IMR-90 (cell line): ENCODE measurements at regions not wholly inside any gene's neighbourhood (a gene's known extent, or its start where the extent isn't known, plus 50 kb on each side); places are given as distances from the start of the nearest gene placed in this dataset.

Source experiments
- ATAC-seq: fragments of 200-7000 bp; cut with Tn5 transposase; 2 replicates; pipeline ENCODE4 v1.9.1; 2020; ENCODE audit warnings: low read depth, mild to moderate bottlenecking, moderate library complexity
- BruUV-seq: library from RNA; stranded (reverse); fragments of 400-500 nt; replicated peaks from 2 replicates; lab custom pipeline; 2021; lab: Mats Ljungman, UMichigan
- CTCF ChIA-PET: fragments of 300-600 bp; formaldehyde crosslinking; extraction: SDS; loops from one replicate; lab custom pipeline; 2021; ENCODE audit warnings: antibody characterized with exemption; lab: Yijun Ruan, JAX
- POLR2A ChIA-PET: fragments of 300-600 bp; sonication (Branson Sonifier 250); formaldehyde crosslinking; loops from one replicate; lab custom pipeline; 2022; ENCODE audit warnings: antibody characterized with exemption; ENCODE audit not compliant: unreplicated experiment; lab: Charles Lee
- DNase-seq: peaks from one replicate; pipeline ENCODE4 v3.0.0; 2013
- H2AFZ ChIP-seq: replicated peaks from 2 replicates; pipeline ENCODE3; 2013; ENCODE audit warnings: low read length, mild to moderate bottlenecking; ENCODE audit not compliant: poor library complexity
- H2AK5ac ChIP-seq: 2 replicates; pipeline ENCODE4 v1.6.1; 2013; ENCODE audit warnings: low read depth, low read length, inconsistent platforms
- H2AK9ac ChIP-seq: replicated peaks from 2 replicates; pipeline ENCODE3; 2013; ENCODE audit warnings: mild to moderate bottlenecking, low read depth, low read length, moderate library complexity; ENCODE audit not compliant: poor library complexity
- H2BK120ac ChIP-seq: 2 replicates; pipeline ENCODE4 v1.6.1; 2013; ENCODE audit warnings: low read depth, low read length, inconsistent platforms
- H2BK15ac ChIP-seq: 3 replicates; pipeline ENCODE4 v1.6.1; 2013; ENCODE audit warnings: low read depth, low read length, inconsistent platforms
- H2BK20ac ChIP-seq: 2 replicates; pipeline ENCODE4 v1.6.1; 2013; ENCODE audit warnings: low read depth, mild to moderate bottlenecking, inconsistent platforms, low read length, moderate library complexity
- H2BK5ac ChIP-seq: 2 replicates; pipeline ENCODE4 v1.6.1; 2013; ENCODE audit warnings: mild to moderate bottlenecking, low read depth, low read length, inconsistent platforms; ENCODE audit not compliant: poor library complexity, severe bottlenecking
- H3K14ac ChIP-seq: replicated peaks from 2 replicates; pipeline ENCODE4 v1.6.1; 2013; ENCODE audit warnings: low read depth, low read length, inconsistent platforms
- H3K18ac ChIP-seq: 2 replicates; pipeline ENCODE4 v1.6.1; 2013; ENCODE audit warnings: low read depth, low read length, control low read depth
- H3K23ac ChIP-seq: 2 replicates; pipeline ENCODE4 v1.6.1; 2013; ENCODE audit warnings: low read depth, low read length, inconsistent platforms
- H3K27ac ChIP-seq: 2 replicates; pipeline ENCODE4 v1.5.1; 2013; ENCODE audit warnings: mild to moderate bottlenecking, control low read depth, low read length; ENCODE audit not compliant: insufficient read depth
- H3K27me3 ChIP-seq: 2 replicates; pipeline ENCODE4 v1.6.1; 2013; ENCODE audit warnings: low read length; ENCODE audit not compliant: control insufficient read depth, insufficient read depth
- H3K36me3 ChIP-seq: 2 replicates; pipeline ENCODE4 v1.6.1; 2013; ENCODE audit warnings: low read length, mixed read lengths; ENCODE audit not compliant: control insufficient read depth, insufficient read depth
- H3K4ac ChIP-seq: 2 replicates; pipeline ENCODE4 v1.6.1; 2013; ENCODE audit warnings: low read depth, low read length, inconsistent platforms
- H3K4me1 ChIP-seq: 2 replicates; pipeline ENCODE4 v1.6.1; 2013; ENCODE audit warnings: low read length, mixed read lengths; ENCODE audit not compliant: control insufficient read depth, insufficient read depth
- H3K4me2 ChIP-seq: 2 replicates; pipeline ENCODE4 v1.6.1; 2013; ENCODE audit warnings: low read depth, mild to moderate bottlenecking, control low read depth, low read length, moderate library complexity
- H3K4me3 ChIP-seq: 2 replicates; pipeline ENCODE4 v1.5.1; 2013; ENCODE audit warnings: low read depth, mild to moderate bottlenecking, control low read depth, low read length, moderate library complexity; ENCODE audit not compliant: insufficient read depth
- H3K56ac ChIP-seq: 2 replicates; pipeline ENCODE4 v1.6.1; 2013; ENCODE audit warnings: low read length, inconsistent platforms; ENCODE audit not compliant: insufficient read depth; ENCODE audit errors: extremely low read depth
- H3K79me1 ChIP-seq, 2 experiments: 2 replicates each; pipeline ENCODE4 v1.6.1; 2013; ENCODE audit warnings: low read length in 2 of 2, inconsistent platforms in 1 of 2, low read depth in 1 of 2
- H3K9ac ChIP-seq: 2 replicates; pipeline ENCODE4 v1.6.1; 2013; ENCODE audit warnings: low read depth, low read length, control low read depth
- H3K9me1 ChIP-seq: 2 replicates; pipeline ENCODE4 v1.6.1; 2013; ENCODE audit warnings: low read length, inconsistent platforms; ENCODE audit not compliant: insufficient read depth
- H3K9me3 ChIP-seq: 2 replicates; pipeline ENCODE4 v1.6.1; 2013; ENCODE audit warnings: low read length; ENCODE audit not compliant: control insufficient read depth, insufficient read depth
- H4K20me1 ChIP-seq: 2 replicates; pipeline ENCODE4 v1.6.1; 2013; ENCODE audit warnings: low read length, inconsistent platforms; ENCODE audit not compliant: insufficient read depth
- H4K5ac ChIP-seq: 2 replicates; pipeline ENCODE4 v1.6.1; 2013; ENCODE audit warnings: mild to moderate bottlenecking, low read depth, low read length, control low read depth
- H4K8ac ChIP-seq, 2 experiments: 2 replicates each; pipeline ENCODE4 v1.6.1; 2013; ENCODE audit warnings: low read depth in 2 of 2, low read length in 2 of 2, control low read depth in 1 of 2, inconsistent platforms in 1 of 2
- H4K91ac ChIP-seq: 2 replicates; pipeline ENCODE4 v1.6.1; 2013; ENCODE audit warnings: low read depth, low read length, inconsistent platforms; ENCODE audit not compliant: insufficient read depth
- FOS ChIP-seq: fragments of 150-350 bp; IDR thresholded peaks from 2 replicates; pipeline ENCODE4 v1.6.1; 2016; ENCODE audit warnings: low read depth, low read length
- MAZ ChIP-seq: IDR thresholded peaks from 2 replicates; pipeline ENCODE4 v1.6.1; 2012; ENCODE audit warnings: low read depth, mild to moderate bottlenecking, low read length, improper control_type of control experiment, moderate library complexity, borderline replicate concordance
- NFE2L2 ChIP-seq: fragments of 150-350 bp; IDR thresholded peaks from 2 replicates; pipeline ENCODE4 v1.6.1; 2016; ENCODE audit warnings: low read depth, mild to moderate bottlenecking, low read length
- RCOR1 ChIP-seq: IDR thresholded peaks from 2 replicates; pipeline ENCODE4 v1.6.1; 2012; ENCODE audit warnings: mild to moderate bottlenecking, low read length, improper control_type of control experiment; ENCODE audit not compliant: insufficient replicate concordance
- RFX5 ChIP-seq: IDR thresholded peaks from 2 replicates; pipeline ENCODE4 v1.8.0; 2012; ENCODE audit warnings: low read depth, mild to moderate bottlenecking, low read length, moderate library complexity
- WGBS, 2 experiments: methylation state at CpG; one replicate each; pipeline versions ENCODE4 v1.1.5 to v1.1.7; 2013; ENCODE audit warnings: missing lambda C conversion rate in 2 of 2; ENCODE audit not compliant: insufficient read length in 1 of 2; ENCODE audit errors: extremely low coverage in 2 of 2; 5-methylcytosine and 5-hydroxymethylcytosine counted together
- dilution Hi-C: fragments of 300-500 bp; cut with HindIII; formaldehyde crosslinking; loops from one replicate; pipeline ENCODE4 v1.14.3; 2018; ENCODE audit warnings: low sequenced_read_pairs; ENCODE audit not compliant: unreplicated experiment
- in situ Hi-C: fragments of 300-500 bp; cut with MboI; formaldehyde crosslinking; loops from 3 replicates; pipeline ENCODE4 v1.14.3; 2019; ENCODE audit warnings: low sequenced_read_pairs, inconsistent platforms, mixed read lengths
- intact Hi-C: fragments of 100-400 bp; cut with micrococcal nuclease; formaldehyde crosslinking; loops from 2 replicates; pipeline ENCODE4 v1.10.0; 2022
- TF ChIP-seq, protein P1 (sequence below): fragments of 150-350 bp; IDR thresholded peaks from 2 replicates; pipeline ENCODE4 v1.6.1; 2017; ENCODE audit warnings: mild to moderate bottlenecking, antibody characterized with exemption, low read length, low read depth
- TF ChIP-seq, protein P2 (sequence below): conservative IDR thresholded peaks from 2 replicates; pipeline ENCODE4 v1.5.1; 2012; ENCODE audit warnings: mild to moderate bottlenecking, low read depth, low read length, improper control_type of control experiment

DNA sequence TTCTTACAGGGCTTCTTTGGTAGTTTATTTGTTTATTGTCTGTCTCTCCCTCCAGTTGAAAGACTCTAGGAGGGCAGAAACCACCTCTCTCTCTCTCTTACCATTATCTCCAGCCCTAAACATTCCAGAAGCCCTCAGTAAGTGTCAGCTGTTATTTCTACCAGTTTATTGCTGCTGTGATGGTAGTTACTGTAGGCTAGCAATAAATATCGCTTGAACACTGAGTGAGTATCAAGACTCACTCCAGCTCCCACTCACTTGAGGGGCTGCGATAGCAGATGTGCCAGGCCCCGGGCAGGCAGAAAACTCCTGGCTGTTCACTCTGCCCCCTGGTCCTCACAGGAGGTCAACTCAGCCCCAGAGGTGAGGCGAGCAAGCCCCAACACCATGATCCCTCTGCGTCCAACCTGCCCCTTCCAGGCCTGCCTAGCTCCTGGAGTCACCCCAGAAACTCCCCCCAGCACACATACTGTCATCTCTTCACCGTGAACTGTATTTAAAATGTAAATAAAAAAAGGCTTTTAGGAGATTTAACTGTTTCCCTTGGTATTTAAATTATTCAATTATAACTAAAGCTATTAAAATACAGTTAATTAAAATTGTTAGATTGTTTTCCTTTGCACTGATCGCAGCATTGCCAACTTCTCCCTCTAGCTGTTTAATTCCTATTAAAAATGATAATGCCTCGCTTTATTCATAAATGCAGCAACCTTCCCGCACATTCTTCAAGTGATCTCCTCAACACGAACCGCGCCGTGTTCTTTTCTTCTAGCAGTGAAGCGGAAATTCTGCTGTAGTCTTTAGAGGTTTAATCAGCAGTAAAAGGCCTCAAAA, 321.1 kb upstream of the ZMIZ1 start:
- H3K36me3 ChIP-seq, result no peaks in the 10 kb centered on the region
- TF ChIP-seq RFX5 (no peak), RCOR1 (no peak), MAZ (no peak), NFE2L2 (no peak), FOS (no peak)
- TF ChIP-seq, protein P1, sequence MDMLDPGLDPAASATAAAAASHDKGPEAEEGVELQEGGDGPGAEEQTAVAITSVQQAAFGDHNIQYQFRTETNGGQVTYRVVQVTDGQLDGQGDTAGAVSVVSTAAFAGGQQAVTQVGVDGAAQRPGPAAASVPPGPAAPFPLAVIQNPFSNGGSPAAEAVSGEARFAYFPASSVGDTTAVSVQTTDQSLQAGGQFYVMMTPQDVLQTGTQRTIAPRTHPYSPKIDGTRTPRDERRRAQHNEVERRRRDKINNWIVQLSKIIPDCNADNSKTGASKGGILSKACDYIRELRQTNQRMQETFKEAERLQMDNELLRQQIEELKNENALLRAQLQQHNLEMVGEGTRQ, result no peak
- TF ChIP-seq, protein P2, sequence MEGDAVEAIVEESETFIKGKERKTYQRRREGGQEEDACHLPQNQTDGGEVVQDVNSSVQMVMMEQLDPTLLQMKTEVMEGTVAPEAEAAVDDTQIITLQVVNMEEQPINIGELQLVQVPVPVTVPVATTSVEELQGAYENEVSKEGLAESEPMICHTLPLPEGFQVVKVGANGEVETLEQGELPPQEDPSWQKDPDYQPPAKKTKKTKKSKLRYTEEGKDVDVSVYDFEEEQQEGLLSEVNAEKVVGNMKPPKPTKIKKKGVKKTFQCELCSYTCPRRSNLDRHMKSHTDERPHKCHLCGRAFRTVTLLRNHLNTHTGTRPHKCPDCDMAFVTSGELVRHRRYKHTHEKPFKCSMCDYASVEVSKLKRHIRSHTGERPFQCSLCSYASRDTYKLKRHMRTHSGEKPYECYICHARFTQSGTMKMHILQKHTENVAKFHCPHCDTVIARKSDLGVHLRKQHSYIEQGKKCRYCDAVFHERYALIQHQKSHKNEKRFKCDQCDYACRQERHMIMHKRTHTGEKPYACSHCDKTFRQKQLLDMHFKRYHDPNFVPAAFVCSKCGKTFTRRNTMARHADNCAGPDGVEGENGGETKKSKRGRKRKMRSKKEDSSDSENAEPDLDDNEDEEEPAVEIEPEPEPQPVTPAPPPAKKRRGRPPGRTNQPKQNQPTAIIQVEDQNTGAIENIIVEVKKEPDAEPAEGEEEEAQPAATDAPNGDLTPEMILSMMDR, result no peak
- peaks cover 25% of the 10 kb centered on the region for H3K27me3 ChIP-seq
- no peak overlapping the region for H2AK9ac ChIP-seq
- H3K4me1 ChIP-seq, result no peaks in the 10 kb centered on the region; the same call in 1 of the 2 replicates
- H3K56ac ChIP-seq, result no peak overlapping the region
- H2BK120ac ChIP-seq, result no peak overlapping the region
- POLR2A ChIA-PET, result no interaction called here
- no peak overlapping the region for H2BK5ac ChIP-seq
- no peak overlapping the region for H3K14ac ChIP-seq
- ATAC-seq (no peak), DNase-seq (no peak)
- no peaks in the 10 kb centered on the region for H3K79me1 ChIP-seq
- no peak overlapping the region for H3K27ac ChIP-seq
- intact Hi-C loops, result no loop called here
- no TSS peak for BruUV-seq
- no peak overlapping the region for H3K4ac ChIP-seq
- no peak overlapping the region for H3K4me2 ChIP-seq
- H3K18ac ChIP-seq, result no peak overlapping the region
- no peak overlapping the region for H2BK20ac ChIP-seq
- H4K91ac ChIP-seq, result no peak overlapping the region
- no peak overlapping the region for H2AFZ ChIP-seq
- H3K4me3 ChIP-seq, result no peak overlapping the region
- CTCF ChIA-PET, result no interaction called here
- in situ Hi-C loops, result no loop called here
- dilution Hi-C loops, result no loop called here
- no peaks in the 10 kb centered on the region for H3K9me3 ChIP-seq
- no peak overlapping the region for H2BK15ac ChIP-seq
- no peak overlapping the region for H3K23ac ChIP-seq
- no peaks in the 10 kb centered on the region; the same call in 1 of the 2 replicates for H3K9me1 ChIP-seq
- H4K20me1 ChIP-seq, result peaks cover 3% of the 10 kb centered on the region; the same call in 1 of the 2 replicates
- H4K5ac ChIP-seq, result no peak overlapping the region
- H4K8ac ChIP-seq, result no peak overlapping the region
- WGBS, 2 experiments, result no CpG with 5 or more reads among the region's 14 CpGs
- no peak overlapping the region for H2AK5ac ChIP-seq
- H3K9ac ChIP-seq, result no peak overlapping the region
